Testis (tissue), 2 donors: ENCODE measurements at regions not wholly inside any gene's neighbourhood (a gene's known extent, or its start where the extent isn't known, plus 50 kb on each side); places are given as distances from the start of the nearest gene placed in this dataset.

Source experiments
- DNase-seq: peaks from one replicate; pipeline ENCODE4 v3.0.0-alpha.2; 2019
- H3K27ac ChIP-seq, 2 donors: fragments of 200-600 bp; sonication (generic); one replicate each; pipeline ENCODE4 v1.5.1; 2019
- H3K27me3 ChIP-seq: fragments of 200-600 bp; sonication (generic); one replicate; pipeline ENCODE4 v1.5.1; 2019
- H3K36me3 ChIP-seq: fragments of 200-600 bp; sonication (generic); one replicate; pipeline ENCODE4 v1.5.1; 2017; ENCODE audit warnings: low read depth; ENCODE audit errors: missing control alignments
- H3K4me1 ChIP-seq: fragments of 200-600 bp; sonication (generic); one replicate; pipeline ENCODE4 v1.5.1; 2019
- H3K4me3 ChIP-seq, 2 donors: fragments of 200-600 bp; sonication (generic); one replicate each; pipeline ENCODE4 v1.5.1; 2017 to 2019
- H3K9me3 ChIP-seq: fragments of 200-600 bp; sonication (generic); one replicate; pipeline ENCODE4 v1.5.1; 2017
- CTCF ChIP-seq, 3 experiments: fragments of 450-650 bp in 2 of 3; fragments of 200-600 bp in 1 of 3; sonication (generic) in 1 of 3; IDR thresholded peaks; one replicate each; pipeline ENCODE4 v1.5.1; 2016 to 2019; ENCODE audit warnings: antibody characterized with exemption in 3 of 3, mild to moderate bottlenecking in 2 of 3, moderate library complexity in 1 of 3
- POLR2A ChIP-seq: fragments of 450-650 bp; IDR thresholded peaks from one replicate; pipeline ENCODE4 v1.6.1; 2017; ENCODE audit warnings: antibody characterized with exemption, mild to moderate bottlenecking, moderate library complexity
- WGBS, 2 donors: methylation state at CpG; one replicate each; pipeline ENCODE4 v1.1.5; 2018; 5-methylcytosine and 5-hydroxymethylcytosine counted together
- intact Hi-C: fragments of 100-400 bp; cut with DNase I; formaldehyde crosslinking; loops from one replicate; pipeline ENCODE4 v1.15.1; 2023; ENCODE audit warnings: low total_unique reads

- DNase-seq = no peak
- Histone ChIP-seq H3K36me3 (no peaks in the 10 kb centered on the region), H3K27ac (no peak overlapping the region), H3K4me3 (no peak overlapping the region), H3K27me3 (no peaks in the 10 kb centered on the region), H3K4me1 (peaks cover 10% of the 10 kb centered on the region), H3K9me3 (no peaks in the 10 kb centered on the region)
- intact Hi-C loops = no loop called here
- WGBS, 2 donors = 94 to 96% methylated on average over 4 of the region's 4 CpGs
- TF ChIP-seq POLR2A (no peak), CTCF (IDR thresholded peaks at IDR 0.05) (no peak)
These were observed 228.8 kb upstream of the STARD13 start for GRCh38 chr13:33514362-33514761.

- DNase-seq = no peak
- peaks cover 2% of the 10 kb centered on the region for H3K4me1 ChIP-seq
- TF ChIP-seq CTCF (IDR thresholded peaks at IDR 0.05) (no peak), POLR2A (no peak)
- 81 to 82% methylated on average over 3 of the region's 3 CpGs for WGBS, 2 donors
- no peaks in the 10 kb centered on the region for H3K27me3 ChIP-seq
- intact Hi-C loops = no loop called here
- no peaks in the 10 kb centered on the region for H3K36me3 ChIP-seq
- no peak overlapping the region for H3K27ac ChIP-seq
- H3K9me3 ChIP-seq = no peaks in the 10 kb centered on the region
- H3K4me3 ChIP-seq = no peak overlapping the region
These were observed 229.6 kb upstream of the STARD13 start for GRCh38 chr13:33515146-33515545.

- H3K4me3 ChIP-seq = no peak overlapping the region
- H3K36me3 ChIP-seq = no peaks in the 10 kb centered on the region
- no peak overlapping the region for H3K27ac ChIP-seq
- TF ChIP-seq CTCF (IDR thresholded peaks at IDR 0.05) (no peak), POLR2A (no peak)
- H3K9me3 ChIP-seq = no peaks in the 10 kb centered on the region
- WGBS, 2 donors = 82 to 84% methylated on average over 2 of the region's 2 CpGs
- no peak for DNase-seq
- H3K27me3 ChIP-seq = no peaks in the 10 kb centered on the region
- H3K4me1 ChIP-seq = no peaks in the 10 kb centered on the region
- intact Hi-C loops = no loop called here
These were observed 232.9 kb upstream of the STARD13 start for GRCh38 chr13:33518452-33518851.

GRCh38 chr13:33519561-33520467 is 234.3 kb upstream of the STARD13 start:
- 81 to 83% methylated on average over 8 of the region's 8 CpGs for WGBS, 2 donors
- H3K4me1 ChIP-seq = no peaks in the 10 kb centered on the region
- intact Hi-C loops = no loop called here
- H3K9me3 ChIP-seq = no peaks in the 10 kb centered on the region
- H3K36me3 ChIP-seq = no peaks in the 10 kb centered on the region
- no peak overlapping the region for H3K27ac ChIP-seq
- H3K4me3 ChIP-seq = no peak overlapping the region
- DNase-seq = no peak
- TF ChIP-seq POLR2A = no peak
- no peak for TF ChIP-seq CTCF (IDR thresholded peaks at IDR 0.05)
- no peaks in the 10 kb centered on the region for H3K27me3 ChIP-seq

GRCh38 chr13:33520468-33520839 is 234.9 kb upstream of the STARD13 start:
- Histone ChIP-seq H3K4me3 (no peak overlapping the region), H3K27ac (no peak overlapping the region), H3K9me3 (no peaks in the 10 kb centered on the region), H3K4me1 (no peaks in the 10 kb centered on the region), H3K36me3 (no peaks in the 10 kb centered on the region), H3K27me3 (no peaks in the 10 kb centered on the region)
- WGBS, 2 donors = 82 to 88% methylated on average over 5 of the region's 5 CpGs
- no peak for DNase-seq
- no peak for TF ChIP-seq POLR2A
- TF ChIP-seq CTCF (IDR thresholded peaks at IDR 0.05) = no peak
- intact Hi-C loops = no loop called here
